ENCODE measurements at regions not wholly inside any gene's neighbourhood (a gene's known extent, or its start where the extent isn't known, plus 50 kb on each side); places are given as distances from the start of the nearest gene placed in this dataset.
"Not testable (repeated sequence)": the region's sequence is repeated elsewhere in the genome, so short reads cannot be mapped to it uniquely, and the experiment has no call there.

DNA sequence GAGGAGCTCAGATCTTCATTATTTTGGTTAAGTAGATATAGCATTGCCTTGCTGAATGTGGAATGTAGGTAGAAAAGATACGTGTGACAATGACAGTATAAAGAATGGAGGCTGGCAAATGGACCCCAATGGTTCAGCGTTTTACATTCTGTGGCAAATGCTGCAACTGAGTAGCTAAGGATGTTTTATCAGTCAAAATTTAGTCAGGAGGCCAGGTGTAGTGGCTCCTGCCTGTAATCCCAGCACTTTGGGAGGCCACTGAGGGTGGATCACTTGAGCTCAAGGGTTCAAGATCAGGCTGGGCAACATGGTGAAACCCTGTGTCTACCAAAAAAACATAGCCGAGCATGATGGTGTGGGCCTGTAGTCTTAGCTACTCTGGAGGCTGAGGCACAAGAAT lies 120.5 kb upstream of the GHITM start:
- Mint-ChIP-seq H3K36me3 (ENCODE audit: low read depth) (no peaks in the 10 kb centered on the region), H3K27ac (ENCODE audit: unreplicated experiment) (no peak overlapping the region), H3K4me3 (no peak overlapping the region), H3K4me1 (no peaks in the 10 kb centered on the region), H3K9me3 (peaks cover 4% of the 10 kb centered on the region), H3K27me3 (ENCODE audit: low read depth) (no peaks in the 10 kb centered on the region)
- TF ChIP-seq, protein P1, sequence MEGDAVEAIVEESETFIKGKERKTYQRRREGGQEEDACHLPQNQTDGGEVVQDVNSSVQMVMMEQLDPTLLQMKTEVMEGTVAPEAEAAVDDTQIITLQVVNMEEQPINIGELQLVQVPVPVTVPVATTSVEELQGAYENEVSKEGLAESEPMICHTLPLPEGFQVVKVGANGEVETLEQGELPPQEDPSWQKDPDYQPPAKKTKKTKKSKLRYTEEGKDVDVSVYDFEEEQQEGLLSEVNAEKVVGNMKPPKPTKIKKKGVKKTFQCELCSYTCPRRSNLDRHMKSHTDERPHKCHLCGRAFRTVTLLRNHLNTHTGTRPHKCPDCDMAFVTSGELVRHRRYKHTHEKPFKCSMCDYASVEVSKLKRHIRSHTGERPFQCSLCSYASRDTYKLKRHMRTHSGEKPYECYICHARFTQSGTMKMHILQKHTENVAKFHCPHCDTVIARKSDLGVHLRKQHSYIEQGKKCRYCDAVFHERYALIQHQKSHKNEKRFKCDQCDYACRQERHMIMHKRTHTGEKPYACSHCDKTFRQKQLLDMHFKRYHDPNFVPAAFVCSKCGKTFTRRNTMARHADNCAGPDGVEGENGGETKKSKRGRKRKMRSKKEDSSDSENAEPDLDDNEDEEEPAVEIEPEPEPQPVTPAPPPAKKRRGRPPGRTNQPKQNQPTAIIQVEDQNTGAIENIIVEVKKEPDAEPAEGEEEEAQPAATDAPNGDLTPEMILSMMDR (conservative IDR thresholded peaks at IDR 0.05): no peak
- DNase-seq (ENCODE audit: low read depth, low spot score): no peak

DNA sequence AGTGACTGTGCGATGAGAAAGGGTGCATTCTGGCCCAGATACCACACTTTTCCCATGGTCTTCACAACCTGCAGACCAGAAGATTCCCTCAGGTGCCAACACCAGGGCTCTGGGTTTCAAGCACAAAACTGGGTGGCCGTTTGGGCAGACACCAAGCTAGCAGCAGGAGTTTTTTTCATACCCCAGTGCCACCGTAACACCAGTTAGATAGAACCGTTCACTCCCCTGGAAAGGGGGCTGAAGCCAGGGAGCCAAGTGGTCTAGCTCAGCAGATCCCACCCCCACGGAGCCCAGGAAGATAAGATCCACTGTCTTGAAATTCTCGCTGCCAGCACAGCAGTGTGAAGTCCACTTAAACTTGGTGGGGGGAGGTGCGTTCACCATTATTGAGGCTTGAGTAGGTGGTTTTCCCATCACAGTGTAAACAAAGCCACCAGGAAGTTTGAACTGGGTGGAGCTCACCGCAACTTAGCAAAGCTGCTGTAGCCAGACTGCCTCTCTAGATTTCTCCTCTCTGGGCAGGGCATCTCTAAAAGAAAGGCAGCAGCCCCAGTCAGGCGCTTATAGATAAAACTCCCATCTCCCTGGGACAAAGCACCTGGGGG lies 119.4 kb upstream of the GHITM start:
- not testable (repeated sequence) for H3K27ac Mint-ChIP-seq (ENCODE audit: unreplicated experiment); H3K4me3 Mint-ChIP-seq; H3K36me3 Mint-ChIP-seq (ENCODE audit: low read depth); H3K9me3 Mint-ChIP-seq; H3K27me3 Mint-ChIP-seq (ENCODE audit: low read depth); H3K4me1 Mint-ChIP-seq; DNase-seq (ENCODE audit: low read depth, low spot score)

DNA sequence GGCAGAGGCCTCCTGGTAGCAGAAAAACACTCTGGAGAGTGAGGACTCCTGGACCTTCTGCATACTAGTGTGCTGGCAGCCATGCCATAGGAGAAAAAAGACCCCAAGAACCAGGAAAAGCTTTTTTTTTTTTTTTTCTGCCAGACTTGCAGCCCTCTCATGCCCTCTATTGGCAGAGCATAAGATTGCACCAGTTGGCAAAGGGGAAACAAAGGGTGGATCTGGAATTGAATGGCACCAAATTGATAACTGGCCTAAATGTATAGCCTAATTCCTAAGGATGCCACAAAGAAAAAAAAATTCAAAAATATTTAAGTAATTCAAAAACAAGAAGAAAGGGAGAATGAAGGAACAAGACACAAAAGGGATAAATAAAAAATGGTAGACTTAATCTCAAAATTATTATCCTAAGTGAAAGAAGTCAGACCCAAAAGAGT lies 112.5 kb upstream of the GHITM start:
- no peak overlapping the region for H3K27ac Mint-ChIP-seq (ENCODE audit: unreplicated experiment)
- H3K4me1 Mint-ChIP-seq: no peaks in the 10 kb centered on the region
- TF ChIP-seq, protein P1 (conservative IDR thresholded peaks at IDR 0.05): peak; percentile 83
- no peaks in the 10 kb centered on the region for H3K27me3 Mint-ChIP-seq (ENCODE audit: low read depth)
- no peaks in the 10 kb centered on the region for H3K36me3 Mint-ChIP-seq (ENCODE audit: low read depth)
- H3K4me3 Mint-ChIP-seq: no peak overlapping the region
- DNase-seq (ENCODE audit: low read depth, low spot score): peak; percentile 38
- H3K9me3 Mint-ChIP-seq: no peaks in the 10 kb centered on the region

DNA sequence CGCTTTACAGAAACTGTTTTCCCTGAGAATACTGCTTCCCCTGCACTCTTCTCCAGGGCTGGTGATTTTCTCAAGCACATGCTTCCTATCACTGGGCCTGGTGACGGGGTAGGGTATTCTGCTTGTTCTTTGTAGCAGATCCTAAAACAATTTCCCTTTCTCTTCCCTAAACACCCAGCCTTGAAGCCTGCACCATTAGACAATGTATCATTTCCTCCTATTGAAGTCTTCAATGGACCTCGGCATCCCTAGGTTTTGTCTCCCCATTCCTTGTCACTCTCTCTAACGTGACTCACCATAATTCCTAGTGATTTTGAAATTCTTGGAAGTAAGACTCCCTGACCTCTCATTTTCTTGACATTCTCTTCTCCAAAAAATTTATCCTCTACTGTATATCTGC lies 109.5 kb upstream of the GHITM start:
- H3K4me1 Mint-ChIP-seq: no peaks in the 10 kb centered on the region
- no peak overlapping the region for H3K4me3 Mint-ChIP-seq
- TF ChIP-seq, protein P1 (conservative IDR thresholded peaks at IDR 0.05): no peak
- H3K9me3 Mint-ChIP-seq: no peaks in the 10 kb centered on the region
- H3K27me3 Mint-ChIP-seq (ENCODE audit: low read depth): no peaks in the 10 kb centered on the region
- no peak for DNase-seq (ENCODE audit: low read depth, low spot score)
- no peak overlapping the region for H3K27ac Mint-ChIP-seq (ENCODE audit: unreplicated experiment)
- H3K36me3 Mint-ChIP-seq (ENCODE audit: low read depth): no peaks in the 10 kb centered on the region

DNA sequence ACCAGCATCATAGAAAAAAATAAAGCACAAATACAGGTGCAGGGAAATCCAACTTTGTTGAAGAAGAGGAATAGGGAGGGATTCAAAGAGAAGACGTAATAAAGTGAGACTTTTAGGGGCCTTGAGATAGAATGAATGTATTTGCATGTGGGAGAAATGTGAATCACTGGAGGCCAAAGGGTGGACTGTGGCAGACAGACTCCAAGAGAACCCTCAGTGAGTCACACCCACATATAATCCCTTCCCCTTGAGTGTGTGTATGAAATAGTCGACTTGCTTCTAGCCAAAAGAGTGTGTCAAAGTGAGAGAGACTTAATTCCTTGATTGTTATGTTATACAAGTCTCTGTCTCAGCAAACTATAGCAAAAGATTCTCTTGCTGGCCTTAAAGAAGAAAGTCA lies 101.3 kb upstream of the GHITM start:
- no peak for DNase-seq (ENCODE audit: low read depth, low spot score)
- Mint-ChIP-seq H3K27ac (ENCODE audit: unreplicated experiment) (no peak overlapping the region), H3K27me3 (ENCODE audit: low read depth) (peaks cover 2% of the 10 kb centered on the region), H3K4me3 (no peak overlapping the region), H3K4me1 (no peaks in the 10 kb centered on the region), H3K9me3 (peaks cover 7% of the 10 kb centered on the region), H3K36me3 (ENCODE audit: low read depth) (no peaks in the 10 kb centered on the region)
- TF ChIP-seq, protein P1 (conservative IDR thresholded peaks at IDR 0.05): no peak

DNA sequence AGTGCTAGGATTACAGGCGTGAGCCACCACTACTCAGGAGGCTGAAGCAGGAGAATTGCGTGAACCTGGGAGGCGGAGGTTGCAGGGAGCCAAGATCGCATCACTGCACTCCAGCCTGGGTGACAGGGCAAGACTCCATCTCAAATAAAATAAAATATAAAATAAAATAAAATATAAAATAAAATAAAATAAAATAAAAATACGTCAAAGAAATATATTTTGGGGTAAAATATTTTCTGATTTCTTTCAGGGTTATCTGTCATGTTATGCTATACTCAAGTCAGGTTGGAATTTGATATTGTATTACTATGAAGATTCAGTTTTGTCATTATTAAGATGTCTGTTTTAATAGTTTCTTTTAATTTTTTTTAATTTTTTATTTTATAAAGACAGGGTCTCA lies 99.4 kb upstream of the GHITM start:
- H3K36me3 Mint-ChIP-seq (ENCODE audit: low read depth): no peaks in the 10 kb centered on the region
- H3K27me3 Mint-ChIP-seq (ENCODE audit: low read depth): peaks cover 2% of the 10 kb centered on the region
- no peak overlapping the region for H3K27ac Mint-ChIP-seq (ENCODE audit: unreplicated experiment)
- no peaks in the 10 kb centered on the region for H3K4me1 Mint-ChIP-seq
- DNase-seq (ENCODE audit: low read depth, low spot score): no peak
- TF ChIP-seq, protein P1 (conservative IDR thresholded peaks at IDR 0.05): no peak
- H3K9me3 Mint-ChIP-seq: peaks cover 7% of the 10 kb centered on the region
- H3K4me3 Mint-ChIP-seq: no peak overlapping the region
